GM21528 (cell line): ENCODE measurements at regions not wholly inside any gene's neighbourhood (a gene's known extent, or its start where the extent isn't known, plus 50 kb on each side); places are given as distances from the start of the nearest gene placed in this dataset.
"Not testable (repeated sequence)": the region's sequence is repeated elsewhere in the genome, so short reads cannot be mapped to it uniquely, and the experiment has no call there.

ENCODE experiments used
- ATAC-seq: cut with Tn5 transposase; IDR thresholded peaks from one replicate; pipeline ENCODE4 v1.9.1; 2021; ENCODE audit warnings: mild to moderate bottlenecking, moderate library complexity; ENCODE audit not compliant: unreplicated experiment, low FRiP score

- no peak for ATAC-seq
Measured at GRCh38 chr1:213415691-213416380, 364.8 kb downstream of the RPS6KC1 start.

GRCh38 chr1:213416461-213417224, 365.6 kb downstream of the RPS6KC1 start:
- no peak for ATAC-seq

- ATAC-seq = no peak
Measured at GRCh38 chr1:213417225-213417820, 366.3 kb downstream of the RPS6KC1 start.

GRCh38 chr1:213417846-213418245, 366.8 kb downstream of the RPS6KC1 start:
- ATAC-seq = no peak

- no peak for ATAC-seq
Measured at GRCh38 chr1:213418268-213419071, 367.4 kb downstream of the RPS6KC1 start.

GRCh38 chr1:213419401-213420030, 368.5 kb downstream of the RPS6KC1 start:
- ATAC-seq = no peak

GRCh38 chr1:213421178-213421577, 370.1 kb downstream of the RPS6KC1 start:
- ATAC-seq = not testable (repeated sequence)

GRCh38 chr1:213423041-213423440, 372.0 kb downstream of the RPS6KC1 start:
- no peak for ATAC-seq

- no peak for ATAC-seq
Measured at GRCh38 chr1:213423605-213424004, 372.6 kb downstream of the RPS6KC1 start.

GRCh38 chr1:213425376-213426030, 374.5 kb downstream of the RPS6KC1 start:
- ATAC-seq = no peak

- ATAC-seq = no peak
Measured at GRCh38 chr1:213429642-213430041, 378.6 kb downstream of the RPS6KC1 start.

- ATAC-seq = no peak
Measured at GRCh38 chr1:213435715-213436114, 384.7 kb downstream of the RPS6KC1 start.

GRCh38 chr1:213438339-213438738, 387.3 kb downstream of the RPS6KC1 start:
- no peak for ATAC-seq

- no peak for ATAC-seq
Measured at GRCh38 chr1:213439703-213440102, 388.7 kb downstream of the RPS6KC1 start.

- ATAC-seq = no peak
Measured at GRCh38 chr1:213440766-213441165, 389.7 kb downstream of the RPS6KC1 start.

- no peak for ATAC-seq
Measured at GRCh38 chr1:213443415-213443814, 392.4 kb downstream of the RPS6KC1 start.

GRCh38 chr1:213444224-213444623, 393.2 kb downstream of the RPS6KC1 start:
- ATAC-seq = no peak

- no peak for ATAC-seq
Measured at GRCh38 chr1:213446496-213446895, 395.5 kb downstream of the RPS6KC1 start.

GRCh38 chr1:213448360-213448759, 397.3 kb downstream of the RPS6KC1 start:
- no peak for ATAC-seq

GRCh38 chr1:213448776-213449175, 397.7 kb downstream of the RPS6KC1 start:
- ATAC-seq = no peak
